Amniotic stem cell (primary cell): ENCODE measurements at regions not wholly inside any gene's neighbourhood (a gene's known extent, or its start where the extent isn't known, plus 50 kb on each side); places are given as distances from the start of the nearest gene placed in this dataset.

Experiments used
- DNase-seq: peaks from one replicate; lab custom pipeline; 2025; lab: John Stamatoyannopoulos, UW

GRCh38 chr11:69994810-69995209, 83.3 kb upstream of the ANO1 start:
- DNase-seq: no peak

- no peak for DNase-seq
Observed at GRCh38 chr11:69995697-69996096, 82.4 kb upstream of the ANO1 start.

- DNase-seq: no peak
Observed at GRCh38 chr11:69996451-69996850, 81.7 kb upstream of the ANO1 start.

- DNase-seq: no peak
Observed at GRCh38 chr11:69997352-69997751, 80.8 kb upstream of the ANO1 start.

GRCh38 chr11:69999721-70000120, 78.4 kb upstream of the ANO1 start:
- DNase-seq: no peak

- DNase-seq: no peak
Observed at GRCh38 chr11:70000228-70000627, 77.9 kb upstream of the ANO1 start.

- DNase-seq: no peak
Observed at GRCh38 chr11:70001246-70001645, 76.9 kb upstream of the ANO1 start.

- no peak for DNase-seq
Observed at GRCh38 chr11:70002433-70002832, 75.7 kb upstream of the ANO1 start.

- peak; percentile 48 for DNase-seq
Observed at GRCh38 chr11:70005107-70005818, 72.9 kb upstream of the ANO1 start.

- no peak for DNase-seq
Observed at GRCh38 chr11:70007796-70008195, 70.3 kb upstream of the ANO1 start.

GRCh38 chr11:70010774-70011173, 67.3 kb upstream of the ANO1 start:
- DNase-seq: no peak

GRCh38 chr11:70012134-70012733, 65.9 kb upstream of the ANO1 start:
- no peak for DNase-seq

- no peak for DNase-seq
Observed at GRCh38 chr11:70014291-70014690, 63.8 kb upstream of the ANO1 start.

- peak; percentile 14 for DNase-seq
Observed at GRCh38 chr11:70016666-70017367, 61.3 kb upstream of the ANO1 start.

GRCh38 chr11:70018816-70019215, 59.3 kb upstream of the ANO1 start:
- DNase-seq: no peak

GRCh38 chr11:70019576-70020011, 58.5 kb upstream of the ANO1 start:
- no peak for DNase-seq

GRCh38 chr11:70020336-70021214, 57.5 kb upstream of the ANO1 start:
- DNase-seq: no peak

GRCh38 chr11:70021586-70021985, 56.5 kb upstream of the ANO1 start:
- DNase-seq: no peak

- no peak for DNase-seq
Observed at GRCh38 chr11:70024036-70024772, 53.9 kb upstream of the ANO1 start.

GRCh38 chr11:70024773-70025045, 53.4 kb upstream of the ANO1 start:
- DNase-seq: no peak

- DNase-seq: no peak
Observed at GRCh38 chr11:70025308-70025707, 52.8 kb upstream of the ANO1 start.

GRCh38 chr11:70026012-70026411, 52.1 kb upstream of the ANO1 start:
- DNase-seq: no peak
